ENCODE measurements at regions not wholly inside any gene's neighbourhood (a gene's known extent, or its start where the extent isn't known, plus 50 kb on each side); places are given as distances from the start of the nearest gene placed in this dataset.

GRCh38 chr4:35151816-35152572 is 1092.3 kb downstream of the ARAP2 start:
- DNase-seq (ENCODE audit: low read depth, low spot score): no peak

- DNase-seq (ENCODE audit: low read depth, low spot score): no peak
Measured at GRCh38 chr4:35163168-35163567, 1081.1 kb downstream of the ARAP2 start.

DNA sequence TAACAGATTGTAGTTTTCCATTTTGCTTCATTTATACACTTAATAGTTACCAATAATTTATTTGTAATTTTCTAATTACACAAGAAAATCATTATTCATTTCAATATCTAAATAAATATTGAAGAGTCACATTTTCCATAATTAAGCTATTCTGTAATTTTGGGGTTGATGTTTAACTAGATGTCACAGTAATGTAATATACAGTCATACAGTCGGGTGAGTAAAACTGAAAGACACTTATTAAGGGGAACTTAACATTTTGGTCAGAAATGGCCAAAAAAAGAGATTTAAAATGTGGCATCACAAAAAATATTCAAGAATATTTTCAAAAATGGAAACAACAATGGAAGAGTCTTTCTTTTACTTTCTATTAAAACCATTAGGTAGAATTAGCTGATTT is 1080.3 kb downstream of the ARAP2 start:
- DNase-seq (ENCODE audit: low read depth, low spot score): no peak

DNA sequence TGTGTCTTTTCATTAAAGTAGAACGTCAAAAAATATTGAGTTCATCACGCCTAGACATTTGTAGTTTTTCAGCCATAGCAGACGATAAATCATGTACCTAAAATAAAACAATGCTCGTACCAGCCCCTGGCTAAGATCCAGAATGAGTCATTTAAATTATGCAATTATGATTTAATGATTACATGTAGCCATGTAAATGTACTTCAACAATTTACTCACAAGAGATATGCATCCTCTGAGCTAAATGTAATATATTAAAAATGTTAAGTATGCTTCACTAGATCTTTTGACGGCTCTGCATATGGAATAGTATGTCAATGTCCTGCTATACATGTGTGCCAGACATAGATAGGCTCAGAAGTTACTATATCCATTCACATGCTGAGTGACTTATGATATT is 1077.8 kb downstream of the ARAP2 start:
- DNase-seq (ENCODE audit: low read depth, low spot score): no peak

- no peak for DNase-seq (ENCODE audit: low read depth, low spot score)
Measured at GRCh38 chr4:35167385-35167784, 1076.9 kb downstream of the ARAP2 start.

DNA sequence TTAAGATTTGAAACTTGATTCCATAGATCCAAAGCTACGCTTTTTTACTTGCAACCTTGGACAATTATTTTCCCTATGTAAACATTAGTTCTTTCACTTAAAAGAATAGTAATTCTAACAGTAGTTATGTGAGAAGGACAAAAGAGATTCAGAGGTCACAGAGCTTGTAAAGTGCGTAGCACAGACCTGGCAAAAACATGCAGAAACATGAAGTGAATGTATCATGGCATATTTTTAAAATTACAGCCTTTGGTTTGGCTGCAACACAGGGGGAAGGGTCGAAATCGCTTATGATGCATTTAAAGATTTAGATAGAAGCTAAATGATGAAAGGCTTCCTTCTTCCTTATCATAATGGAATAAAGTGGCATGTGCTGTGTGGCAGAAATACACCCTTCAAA is 1068.8 kb downstream of the ARAP2 start:
- DNase-seq (ENCODE audit: low read depth, low spot score): no peak

DNA sequence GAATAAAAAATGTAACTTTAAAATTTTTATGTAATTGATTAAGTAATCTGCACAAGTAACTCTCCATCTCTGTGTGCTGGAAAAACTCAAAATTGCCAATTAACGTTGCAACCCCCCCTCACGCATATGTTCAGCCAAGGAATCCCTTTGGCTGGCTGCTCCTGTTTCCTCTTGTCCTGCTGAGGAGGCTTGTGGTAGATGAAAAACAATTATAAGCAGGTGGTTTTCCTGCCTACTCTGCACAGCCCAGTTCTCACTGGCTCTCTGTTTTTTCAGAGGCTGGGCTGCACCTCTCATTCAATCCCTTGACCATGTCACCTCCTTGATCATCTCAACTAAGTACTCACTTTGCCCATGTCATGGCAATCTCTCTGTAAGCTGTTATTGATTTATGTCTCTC is 1068.4 kb downstream of the ARAP2 start:
- no peak for DNase-seq (ENCODE audit: low read depth, low spot score)

DNA sequence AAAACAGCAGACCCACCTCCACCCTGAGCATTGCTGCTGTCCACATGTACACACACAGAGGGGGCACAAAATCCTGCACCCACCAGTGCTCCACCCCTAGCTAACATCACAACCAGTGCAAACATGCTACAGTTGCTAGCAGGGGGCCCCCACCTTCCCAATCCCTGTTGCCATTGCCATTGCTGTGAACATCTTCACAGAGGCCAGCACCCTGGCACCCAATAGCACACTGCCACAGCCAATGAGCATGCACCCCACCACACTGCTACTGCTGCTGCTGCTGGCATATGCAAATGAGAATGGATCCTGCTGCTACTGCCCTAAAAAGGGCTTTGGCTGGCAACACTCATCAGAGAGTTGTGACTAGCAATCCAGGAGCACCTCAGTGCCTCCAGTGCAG is 1061.9 kb downstream of the ARAP2 start:
- DNase-seq (ENCODE audit: low read depth, low spot score): no peak

- no peak for DNase-seq (ENCODE audit: low read depth, low spot score)
Measured at GRCh38 chr4:35189988-35190613, 1054.2 kb downstream of the ARAP2 start.

- DNase-seq (ENCODE audit: low read depth, low spot score): no peak
Measured at GRCh38 chr4:35201403-35201802, 1042.9 kb downstream of the ARAP2 start.

- DNase-seq (ENCODE audit: low read depth, low spot score): no peak
Measured at GRCh38 chr4:35216636-35217035, 1027.7 kb downstream of the ARAP2 start.

DNA sequence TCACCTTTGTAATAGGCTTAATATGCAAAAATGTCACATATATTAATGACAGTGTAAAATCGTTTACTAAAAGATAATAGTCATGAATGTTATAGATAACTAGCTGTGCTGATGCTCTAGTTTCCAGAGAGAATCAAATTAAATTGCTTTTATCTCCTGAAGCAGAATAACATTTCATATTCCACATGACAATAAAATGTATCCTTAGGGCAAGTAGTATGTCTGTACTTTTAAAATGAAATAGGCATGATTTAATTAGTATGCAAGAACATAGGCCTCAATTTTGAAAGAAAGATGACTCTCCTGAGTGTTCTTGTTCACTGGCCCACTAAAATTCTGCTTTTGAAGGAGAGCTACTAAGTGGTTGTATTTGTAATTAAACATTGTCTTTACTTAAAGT is 1027.0 kb downstream of the ARAP2 start:
- DNase-seq (ENCODE audit: low read depth, low spot score): no peak

DNA sequence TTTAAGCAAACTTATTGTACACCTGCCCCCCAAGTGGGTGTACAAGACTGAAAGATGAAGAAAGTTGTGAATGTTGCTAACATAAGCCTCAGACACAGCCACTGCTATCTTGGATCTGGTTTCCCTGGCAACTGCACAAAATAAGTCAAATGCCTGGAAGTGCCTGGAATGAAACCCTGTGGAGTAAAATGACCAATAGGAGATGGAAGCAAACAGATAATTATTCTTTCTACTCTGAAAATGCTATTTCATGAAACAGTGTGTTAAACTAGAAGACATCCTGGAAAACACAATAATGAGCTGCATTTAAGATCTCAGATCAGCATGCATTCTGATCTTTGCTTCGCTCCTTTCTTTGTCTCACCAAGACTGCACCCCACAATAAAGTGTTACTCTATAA is 1016.0 kb downstream of the ARAP2 start:
- no peak for DNase-seq (ENCODE audit: low read depth, low spot score)

GRCh38 chr4:35229021-35229420 is 1015.3 kb downstream of the ARAP2 start:
- no peak for DNase-seq (ENCODE audit: low read depth, low spot score)

DNA sequence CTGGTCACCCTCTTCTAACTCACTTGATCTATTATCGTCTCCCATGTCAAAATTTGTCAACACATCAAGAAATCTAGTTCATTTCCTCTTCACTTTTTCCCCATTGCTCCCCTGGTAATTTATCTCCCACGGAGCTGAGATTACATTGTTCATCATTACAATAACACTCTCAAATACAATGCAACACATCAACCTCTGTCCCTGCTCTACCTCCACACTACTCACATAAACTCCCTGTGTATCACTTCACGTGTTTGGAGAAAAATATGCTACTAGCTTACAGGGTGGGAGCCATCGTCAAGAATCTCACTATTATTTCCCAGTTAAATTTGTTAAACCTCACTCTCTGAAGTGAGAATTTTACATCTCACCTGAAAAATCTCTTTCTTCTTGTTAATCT is 1006.4 kb downstream of the ARAP2 start:
- no peak for DNase-seq (ENCODE audit: low read depth, low spot score)

GRCh38 chr4:35238793-35239192 is 1005.5 kb downstream of the ARAP2 start:
- DNase-seq (ENCODE audit: low read depth, low spot score): no peak

- no peak for DNase-seq (ENCODE audit: low read depth, low spot score)
Measured at GRCh38 chr4:35246493-35246892, 997.8 kb downstream of the ARAP2 start.

- no peak for DNase-seq (ENCODE audit: low read depth, low spot score)
Measured at GRCh38 chr4:35247047-35247446, 997.3 kb downstream of the ARAP2 start.

DNA sequence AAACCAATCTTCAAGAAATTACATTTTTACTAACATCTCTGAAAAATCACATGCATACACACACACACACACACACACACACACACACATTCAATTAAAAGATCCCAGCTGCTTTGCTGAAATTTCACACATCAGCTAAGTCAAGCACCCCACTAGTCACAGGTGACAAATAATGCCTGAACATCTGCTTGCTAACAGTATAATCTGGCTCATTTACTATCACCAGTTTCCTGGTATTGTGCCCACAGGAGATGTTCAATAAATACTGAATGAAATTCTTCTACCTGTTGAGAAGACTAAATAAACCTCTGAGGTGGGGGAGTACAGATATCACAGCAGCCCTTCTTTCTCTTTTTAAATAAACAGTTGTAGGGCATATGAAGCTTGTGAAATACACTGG is 994.0 kb downstream of the ARAP2 start:
- DNase-seq (ENCODE audit: low read depth, low spot score): no peak

GRCh38 chr4:35250761-35251160 is 993.6 kb downstream of the ARAP2 start:
- no peak for DNase-seq (ENCODE audit: low read depth, low spot score)

GRCh38 chr4:35252071-35252470 is 992.2 kb downstream of the ARAP2 start:
- no peak for DNase-seq (ENCODE audit: low read depth, low spot score)

DNA sequence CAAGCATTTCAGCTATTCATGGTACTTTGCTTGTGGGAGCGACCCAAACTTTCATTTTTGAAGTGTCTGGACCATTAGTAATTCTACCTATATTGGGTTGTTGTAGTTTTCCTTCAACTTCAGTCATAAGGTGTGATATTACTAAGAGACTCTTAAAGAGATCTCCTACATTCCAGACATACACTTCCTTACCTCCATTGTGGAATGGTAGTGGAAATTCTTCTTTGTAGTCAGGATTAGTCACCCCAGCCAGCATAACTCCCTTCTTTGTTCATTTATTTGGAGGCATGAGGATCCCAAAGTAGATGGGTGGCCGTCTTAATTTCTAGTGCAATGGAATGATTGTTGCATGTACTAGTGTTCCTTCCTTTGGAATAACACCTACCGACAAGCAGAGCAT is 991.4 kb downstream of the ARAP2 start:
- DNase-seq (ENCODE audit: low read depth, low spot score): no peak

DNA sequence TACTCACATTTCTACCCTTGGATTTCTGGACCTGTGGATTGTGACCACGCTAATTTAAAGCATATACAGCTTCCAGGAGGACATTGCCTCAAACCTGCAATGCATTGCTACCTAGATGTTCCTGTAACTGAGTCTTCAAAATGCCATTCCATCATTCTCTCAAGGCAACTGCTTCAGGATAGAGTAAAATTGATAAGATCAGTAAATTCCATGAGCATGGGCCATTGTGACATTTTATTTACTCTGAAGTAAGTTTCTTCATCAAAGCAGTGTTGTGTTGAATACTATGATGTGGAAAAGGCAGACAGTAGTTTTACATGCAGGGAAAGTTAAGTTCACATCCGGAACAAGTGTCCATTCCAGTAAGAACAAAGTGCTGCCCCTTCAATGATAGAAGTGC is 991.0 kb downstream of the ARAP2 start:
- DNase-seq (ENCODE audit: low read depth, low spot score): no peak

- no peak for DNase-seq (ENCODE audit: low read depth, low spot score)
Measured at GRCh38 chr4:35286434-35286833, 957.9 kb downstream of the ARAP2 start.
